ENCODE measurements at regions not wholly inside any gene's neighbourhood (a gene's known extent, or its start where the extent isn't known, plus 50 kb on each side); places are given as distances from the start of the nearest gene placed in this dataset.

- DNase-seq, result no peak
Measured at GRCh38 chr14:53606203-53606602, 350.4 kb downstream of the BMP4 start.

- DNase-seq, result no peak
Measured at GRCh38 chr14:53605562-53605961, 351.1 kb downstream of the BMP4 start.

DNA sequence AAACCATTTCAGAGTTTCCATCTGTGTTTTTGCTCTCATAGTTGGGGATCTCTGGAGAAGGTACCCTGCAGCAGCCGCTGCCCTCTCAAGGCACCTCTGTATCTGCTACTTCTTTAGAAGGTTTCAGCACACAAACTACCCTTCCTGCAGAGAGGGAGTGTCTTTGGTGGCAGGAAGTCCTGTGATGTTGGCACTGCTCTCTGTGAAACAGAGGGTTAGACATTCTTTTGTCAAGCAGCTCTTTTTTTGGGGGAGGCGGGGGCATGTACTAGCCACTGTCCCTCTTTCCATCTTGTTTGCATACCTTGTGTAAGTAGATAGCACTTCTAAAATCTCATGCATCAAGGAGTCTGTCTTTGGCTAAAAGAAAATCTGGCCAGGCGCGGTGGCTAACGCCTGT is 352.6 kb downstream of the BMP4 start:
- no peak for DNase-seq

GRCh38 chr14:53601409-53601808 is 355.2 kb downstream of the BMP4 start:
- DNase-seq, result no peak

GRCh38 chr14:53599221-53599945 is 357.2 kb downstream of the BMP4 start:
- no peak for DNase-seq

- no peak for DNase-seq
Measured at GRCh38 chr14:53596853-53597525, 359.6 kb downstream of the BMP4 start.

DNA sequence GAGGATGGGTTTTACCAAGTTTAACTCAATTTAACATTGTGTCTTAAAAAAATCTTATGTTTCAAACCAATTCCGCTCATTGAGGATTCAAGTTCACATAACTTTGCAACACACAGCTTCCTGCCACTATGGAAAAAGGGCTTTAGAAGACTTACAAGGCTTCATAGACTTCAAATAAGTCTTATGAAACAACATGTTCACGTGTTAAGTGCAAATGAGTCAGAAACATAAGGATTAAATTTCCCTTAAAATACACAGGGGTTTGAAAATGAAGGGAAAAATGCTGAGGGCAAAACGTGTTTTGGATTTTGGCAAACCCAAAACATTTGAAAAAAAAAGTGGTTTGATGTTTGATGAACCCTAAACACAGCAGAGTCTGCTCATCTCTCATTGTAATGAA is 364.8 kb downstream of the BMP4 start:
- no peak for DNase-seq

GRCh38 chr14:53581504-53581903 is 375.1 kb downstream of the BMP4 start:
- no peak for DNase-seq

DNA sequence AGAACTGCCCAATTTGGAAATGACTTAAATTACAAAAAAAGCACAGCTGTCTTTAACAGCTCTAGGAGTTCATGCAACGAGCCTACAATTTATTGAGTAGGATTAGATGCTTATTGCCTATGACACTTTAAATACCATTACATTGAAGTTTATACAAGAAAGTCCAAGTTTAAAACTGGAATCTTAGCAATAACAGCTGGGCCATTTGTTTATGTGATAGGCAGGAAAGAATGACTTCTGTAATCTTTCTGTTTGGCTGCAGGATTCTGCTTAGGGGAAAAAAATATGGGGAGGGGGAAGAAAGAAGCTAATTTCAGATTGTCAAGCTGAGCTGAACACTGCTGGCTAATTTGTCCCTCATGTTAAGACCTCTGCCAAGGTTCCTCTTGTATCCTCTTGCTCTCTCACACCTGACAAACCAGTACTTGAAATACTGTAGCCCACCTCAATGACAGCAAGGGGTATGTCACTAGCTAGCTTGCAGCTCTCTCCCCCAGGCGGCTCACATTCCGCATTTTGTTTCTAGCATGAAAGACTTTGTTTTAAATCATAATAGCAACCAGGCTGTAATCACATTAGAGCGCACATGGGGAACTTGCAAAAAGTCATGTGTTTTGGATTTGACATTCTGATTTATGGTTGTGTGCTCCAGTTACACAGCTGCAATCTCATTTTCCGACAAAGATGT is 384.8 kb downstream of the BMP4 start:
- DNase-seq, result no peak

GRCh38 chr14:53570411-53571387 is 385.9 kb downstream of the BMP4 start:
- DNase-seq, result no peak

DNA sequence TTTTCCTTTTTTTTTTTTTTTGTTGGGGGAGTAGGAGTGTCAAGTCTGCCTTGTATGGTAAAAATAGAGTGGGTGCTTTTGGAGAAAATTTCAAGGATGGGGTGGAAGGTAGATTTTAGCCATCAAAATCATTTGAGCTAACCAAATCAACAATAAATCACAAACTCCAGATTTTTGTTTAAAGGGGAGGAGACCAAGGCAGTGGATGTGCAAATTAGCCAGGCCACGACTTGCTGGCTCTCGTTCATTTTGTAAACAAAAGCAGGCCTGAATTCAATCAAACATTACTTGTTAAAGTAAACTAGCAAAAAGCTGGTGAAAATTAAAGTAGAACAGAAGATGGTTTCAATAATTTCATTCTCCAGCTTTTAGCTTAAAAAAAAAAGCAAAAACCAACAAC is 387.2 kb downstream of the BMP4 start:
- DNase-seq, result no peak

GRCh38 chr14:53567236-53567780 is 389.3 kb downstream of the BMP4 start:
- DNase-seq, result no peak

GRCh38 chr14:53564870-53565269 is 391.8 kb downstream of the BMP4 start:
- no peak for DNase-seq

DNA sequence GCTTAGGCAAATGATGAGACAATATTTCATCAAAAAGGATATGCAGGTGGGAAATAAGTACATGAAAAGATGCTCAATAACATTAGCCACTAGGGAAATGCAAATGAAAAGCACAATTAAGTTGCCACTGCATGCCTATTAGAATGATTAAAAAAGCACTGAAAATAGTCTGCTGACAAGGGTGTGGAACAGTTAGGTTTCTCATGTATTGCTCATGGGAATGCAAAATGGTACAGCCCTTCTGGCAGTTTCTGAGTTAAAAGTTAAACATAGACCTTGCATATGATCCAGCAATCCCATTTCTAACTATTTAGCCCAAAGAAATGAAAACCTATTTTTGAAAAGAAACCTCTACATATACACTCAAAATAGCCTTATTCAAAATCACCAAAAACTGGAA is 393.0 kb downstream of the BMP4 start:
- no peak for DNase-seq

GRCh38 chr14:53553221-53553620 is 400.1 kb upstream of the DDHD1 start:
- DNase-seq, result no peak

DNA sequence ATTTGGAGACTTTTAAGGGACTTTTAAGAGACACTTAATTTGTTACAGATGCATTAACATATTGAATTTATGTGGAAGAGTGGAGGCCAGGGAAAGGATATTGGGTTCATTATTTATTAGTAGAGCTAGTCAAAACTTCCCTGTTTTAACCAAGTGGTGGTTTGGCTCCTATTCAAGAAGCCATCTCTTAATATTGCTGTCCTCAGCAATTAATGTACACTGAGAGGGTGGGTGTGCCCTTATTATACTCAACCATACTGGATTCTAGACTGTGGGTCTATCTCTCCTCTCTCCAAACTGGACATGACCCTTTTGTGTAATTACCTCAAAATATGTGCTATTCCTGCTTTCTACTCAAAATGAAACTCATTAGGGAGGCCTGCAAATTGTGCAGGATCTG is 398.7 kb upstream of the DDHD1 start:
- no peak for DNase-seq

GRCh38 chr14:53550776-53551175 is 397.7 kb upstream of the DDHD1 start:
- DNase-seq, result no peak

DNA sequence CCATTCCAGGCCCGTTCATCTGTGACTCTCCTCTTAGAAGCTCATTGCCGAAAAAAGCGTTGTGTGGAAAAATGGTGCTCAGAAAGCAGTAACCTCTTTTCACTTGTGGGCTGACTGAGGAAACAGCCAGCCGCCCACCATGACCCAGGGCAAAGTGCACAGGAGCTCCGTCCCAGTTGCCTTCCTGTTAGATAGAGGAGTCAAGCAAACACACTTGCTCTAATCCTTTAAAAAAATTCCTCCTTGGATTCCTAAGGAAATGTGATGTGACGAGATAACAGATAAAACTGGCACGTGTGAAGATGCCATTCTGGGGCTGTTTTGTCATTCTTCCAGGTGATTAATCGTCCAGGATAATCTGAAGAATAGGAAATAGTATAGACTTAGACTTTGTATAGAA is 396.8 kb upstream of the DDHD1 start:
- DNase-seq, result no peak

DNA sequence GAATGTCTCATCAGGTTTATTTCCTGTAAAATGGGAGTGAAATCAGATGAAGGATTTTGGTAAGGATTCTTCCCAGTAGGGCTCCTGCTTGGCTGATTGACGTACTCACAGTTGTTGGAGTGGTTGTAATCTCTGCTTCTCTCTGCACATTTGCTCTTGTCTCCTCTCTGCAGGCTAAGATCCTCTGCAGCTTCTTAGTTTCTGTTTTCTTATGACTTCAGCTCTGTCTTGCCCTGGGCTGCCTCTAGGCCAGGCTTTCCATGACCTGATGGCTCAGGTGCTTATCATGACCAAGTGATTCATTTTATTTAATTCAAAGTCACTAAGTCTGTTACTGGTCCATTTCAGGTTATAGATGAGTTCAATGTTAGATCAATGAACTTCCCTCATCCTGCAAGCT is 394.5 kb upstream of the DDHD1 start:
- DNase-seq, result no peak

- no peak for DNase-seq
Measured at GRCh38 chr14:53545217-53545616, 392.1 kb upstream of the DDHD1 start.

DNA sequence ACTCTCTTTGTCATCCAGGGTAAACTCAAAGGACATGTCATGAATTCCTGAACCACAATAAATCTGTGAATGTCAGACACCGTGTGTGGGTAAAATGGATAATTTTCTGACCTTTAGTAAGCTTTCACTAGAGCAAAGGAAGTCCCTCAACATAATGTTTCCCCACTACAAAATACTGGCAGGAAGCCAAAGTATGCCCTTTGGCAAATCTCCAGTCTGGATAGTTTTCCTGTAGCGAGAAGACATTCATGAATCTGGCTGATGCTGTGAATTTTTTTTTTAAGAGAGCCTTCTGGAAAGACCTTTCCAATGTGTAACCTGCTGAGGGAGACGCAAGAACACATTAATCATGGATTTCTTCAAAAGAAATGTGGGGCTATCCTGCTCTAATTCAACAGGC is 389.6 kb upstream of the DDHD1 start:
- no peak for DNase-seq

- DNase-seq, result no peak
Measured at GRCh38 chr14:53541411-53541810, 388.3 kb upstream of the DDHD1 start.

All from activated T-cell treated with anti-CD3 and anti-CD28 coated beads for 4 hours (primary cell).